Calu3 (cell line): ENCODE measurements at regions not wholly inside any gene's neighbourhood (a gene's known extent, or its start where the extent isn't known, plus 50 kb on each side); places are given as distances from the start of the nearest gene placed in this dataset.
"Not testable (repeated sequence)": the region's sequence is repeated elsewhere in the genome, so short reads cannot be mapped to it uniquely, and the experiment has no call there.

ENCODE experiments used
- BruUV-seq: library from RNA; stranded (reverse); fragments of 400-500 nt; replicated peaks from 2 replicates; lab custom pipeline; 2021; lab: Mats Ljungman, UMichigan
- CTCF ChIA-PET: fragments of 300-600 bp; sonication (Branson Sonifier 250); formaldehyde crosslinking; loops from one replicate; lab custom pipeline; 2022; ENCODE audit warnings: antibody characterized with exemption; lab: Charles Lee
- DNase-seq: peaks from one replicate; pipeline ENCODE4 v3.0.0; 2022
- H3K27ac Mint-ChIP-seq: one replicate; pipeline ENCODE4 v1.8.0; 2022; ENCODE audit warnings: mixed read lengths; ENCODE audit not compliant: unreplicated experiment
- H3K27me3 Mint-ChIP-seq: one replicate; pipeline ENCODE4 v1.8.0; 2022; ENCODE audit warnings: mixed read lengths; ENCODE audit not compliant: unreplicated experiment
- H3K36me3 Mint-ChIP-seq: one replicate; pipeline ENCODE4 v1.8.0; 2022; ENCODE audit warnings: mild to moderate bottlenecking, moderate library complexity, mixed read lengths; ENCODE audit not compliant: insufficient read depth, unreplicated experiment
- H3K4me1 Mint-ChIP-seq: one replicate; pipeline ENCODE4 v1.8.0; 2022; ENCODE audit warnings: mild to moderate bottlenecking, low read depth, mixed read lengths; ENCODE audit not compliant: unreplicated experiment
- H3K4me3 Mint-ChIP-seq: one replicate; pipeline ENCODE4 v1.8.0; 2022; ENCODE audit warnings: mild to moderate bottlenecking, low read depth, moderate library complexity, mixed read lengths; ENCODE audit not compliant: unreplicated experiment
- H3K9me3 Mint-ChIP-seq: one replicate; pipeline ENCODE4 v1.8.0; 2022; ENCODE audit warnings: low read depth, mixed read lengths; ENCODE audit not compliant: unreplicated experiment
- intact Hi-C: fragments of 100-400 bp; cut with micrococcal nuclease; formaldehyde crosslinking; loops from one replicate; pipeline ENCODE4 v1.10.0; 2022; ENCODE audit not compliant: unreplicated experiment
- TF ChIP-seq, protein P1 (sequence below): fragments of 200-600 bp; IDR thresholded peaks from one replicate; pipeline ENCODE4 v1.8.0; 2022; ENCODE audit warnings: antibody characterized with exemption; ENCODE audit not compliant: unreplicated experiment

DNA sequence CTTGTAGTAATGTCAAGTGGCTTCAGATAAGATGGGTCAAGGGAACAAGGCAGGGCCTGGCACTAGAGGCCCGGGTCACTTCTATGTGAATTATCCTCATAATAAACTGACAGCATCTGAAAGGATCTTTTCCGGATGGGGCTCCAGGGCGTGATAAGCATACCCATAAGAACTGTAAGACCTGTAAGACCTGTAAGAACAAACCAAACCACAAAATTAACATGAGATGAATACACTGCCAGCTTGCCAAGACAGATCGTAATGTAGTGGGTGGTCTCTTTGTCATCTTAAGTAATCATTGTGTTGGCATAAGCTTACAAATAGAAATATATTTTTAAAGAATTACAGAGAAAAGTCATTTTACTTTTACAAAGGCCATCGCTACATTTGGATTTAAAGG, 334.9 kb downstream of the RFPL4B start:
- no peaks in the 10 kb centered on the region for H3K27me3 Mint-ChIP-seq
- intact Hi-C loops = no loop called here

DNA sequence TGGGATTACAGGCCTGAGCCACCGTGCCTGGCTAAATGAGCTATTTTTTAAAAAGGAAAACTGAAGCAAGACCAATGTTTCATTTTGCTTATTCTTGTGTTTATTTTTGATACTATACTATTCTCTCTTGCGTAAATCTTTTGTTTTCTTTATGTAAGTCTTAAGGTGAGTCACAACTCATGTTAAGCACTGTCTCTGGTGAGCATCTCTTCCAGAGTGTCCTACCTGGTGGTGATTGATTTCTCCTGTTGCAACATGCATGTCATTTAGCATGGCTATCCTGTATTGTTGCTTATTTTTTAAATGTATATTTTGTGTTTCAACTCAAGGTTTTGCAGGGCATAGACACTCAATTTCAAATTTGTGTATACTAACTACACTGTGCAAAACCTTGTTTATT, 336.0 kb downstream of the RFPL4B start:
- Mint-ChIP-seq H3K9me3 (no peaks in the 10 kb centered on the region), H3K27ac (no peak overlapping the region), H3K27me3 (no peaks in the 10 kb centered on the region), H3K4me3 (no peak overlapping the region), H3K36me3 (no peaks in the 10 kb centered on the region), H3K4me1 (peaks cover 8% of the 10 kb centered on the region)
- BruUV-seq = no TSS peak
- no peak for DNase-seq
- TF ChIP-seq, protein P1, sequence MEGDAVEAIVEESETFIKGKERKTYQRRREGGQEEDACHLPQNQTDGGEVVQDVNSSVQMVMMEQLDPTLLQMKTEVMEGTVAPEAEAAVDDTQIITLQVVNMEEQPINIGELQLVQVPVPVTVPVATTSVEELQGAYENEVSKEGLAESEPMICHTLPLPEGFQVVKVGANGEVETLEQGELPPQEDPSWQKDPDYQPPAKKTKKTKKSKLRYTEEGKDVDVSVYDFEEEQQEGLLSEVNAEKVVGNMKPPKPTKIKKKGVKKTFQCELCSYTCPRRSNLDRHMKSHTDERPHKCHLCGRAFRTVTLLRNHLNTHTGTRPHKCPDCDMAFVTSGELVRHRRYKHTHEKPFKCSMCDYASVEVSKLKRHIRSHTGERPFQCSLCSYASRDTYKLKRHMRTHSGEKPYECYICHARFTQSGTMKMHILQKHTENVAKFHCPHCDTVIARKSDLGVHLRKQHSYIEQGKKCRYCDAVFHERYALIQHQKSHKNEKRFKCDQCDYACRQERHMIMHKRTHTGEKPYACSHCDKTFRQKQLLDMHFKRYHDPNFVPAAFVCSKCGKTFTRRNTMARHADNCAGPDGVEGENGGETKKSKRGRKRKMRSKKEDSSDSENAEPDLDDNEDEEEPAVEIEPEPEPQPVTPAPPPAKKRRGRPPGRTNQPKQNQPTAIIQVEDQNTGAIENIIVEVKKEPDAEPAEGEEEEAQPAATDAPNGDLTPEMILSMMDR = no peak
- CTCF ChIA-PET = no interaction called here
- intact Hi-C loops = no loop called here

More for the DNA sequence above, 334.9 kb downstream of the RFPL4B start:
- TF ChIP-seq, protein P1 = no peak
- Mint-ChIP-seq H3K9me3 (no peaks in the 10 kb centered on the region), H3K36me3 (no peaks in the 10 kb centered on the region), H3K4me3 (no peak overlapping the region), H3K4me1 (peaks cover 8% of the 10 kb centered on the region), H3K27ac (no peak overlapping the region)
- no TSS peak for BruUV-seq
- CTCF ChIA-PET = no interaction called here
- DNase-seq = no peak

DNA sequence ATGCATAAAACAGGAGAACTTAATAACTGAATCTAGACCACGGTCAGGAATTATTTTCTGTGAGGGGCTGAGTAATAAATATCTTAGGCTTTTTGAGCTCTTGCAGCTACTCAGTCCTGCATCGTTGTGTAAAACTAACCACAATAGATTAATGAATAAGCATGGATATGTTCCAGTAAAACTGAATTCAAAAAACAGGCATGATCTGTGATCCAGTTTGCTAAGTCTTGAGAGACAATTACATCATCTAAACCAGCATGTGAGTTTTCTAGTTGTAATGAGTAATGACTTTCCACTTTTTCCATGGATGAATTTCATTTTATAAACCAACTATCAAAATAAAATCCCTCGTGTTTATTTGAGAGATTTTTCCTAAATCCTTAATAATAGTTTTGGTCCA, 336.8 kb downstream of the RFPL4B start:
- TF ChIP-seq, protein P1 = no peak
- H3K27ac Mint-ChIP-seq = no peak overlapping the region
- CTCF ChIA-PET = no interaction called here

DNA sequence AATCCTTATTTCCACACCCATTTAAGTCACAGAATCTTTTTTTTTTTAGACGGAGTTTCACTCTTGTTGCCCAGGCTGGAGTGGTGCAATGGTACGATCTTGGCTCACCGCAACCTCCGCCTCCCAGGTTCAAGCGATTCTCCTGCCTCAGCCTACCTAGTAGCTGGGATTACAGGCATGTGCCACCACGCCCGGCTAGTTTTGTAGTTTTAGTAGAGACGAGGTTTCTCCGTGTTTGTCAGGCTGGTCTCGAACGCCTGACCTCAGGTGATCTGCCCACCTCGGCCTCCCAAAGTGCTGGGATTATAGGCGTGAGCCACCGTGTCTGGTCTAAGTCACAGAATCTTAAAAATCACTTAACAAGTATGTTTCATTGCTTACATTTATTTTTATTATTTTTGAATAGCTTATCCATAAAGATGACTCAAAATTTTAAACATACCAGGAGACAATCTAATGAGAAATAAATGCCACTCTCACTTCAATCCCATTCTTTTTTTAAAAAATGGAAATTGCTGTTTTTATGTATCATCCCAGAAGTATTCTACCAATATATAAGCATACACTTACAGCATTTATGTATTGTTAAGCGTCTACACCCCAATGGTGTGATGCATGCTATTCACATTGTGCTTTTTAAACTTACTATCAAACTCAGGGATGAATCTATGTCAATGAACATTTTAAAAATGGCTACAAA, 338.5 kb downstream of the RFPL4B start:
- H3K4me3 Mint-ChIP-seq, intact Hi-C loops, DNase-seq, BruUV-seq, CTCF ChIA-PET, H3K27ac Mint-ChIP-seq, H3K27me3 Mint-ChIP-seq, H3K9me3 Mint-ChIP-seq, H3K36me3 Mint-ChIP-seq: not testable (repeated sequence)
- H3K4me1 Mint-ChIP-seq = peaks cover 11% of the 10 kb centered on the region

More for the DNA sequence above, 336.8 kb downstream of the RFPL4B start:
- Mint-ChIP-seq H3K36me3 (no peaks in the 10 kb centered on the region), H3K4me1 (peaks cover 8% of the 10 kb centered on the region), H3K4me3 (no peak overlapping the region), H3K27me3 (no peaks in the 10 kb centered on the region), H3K9me3 (no peaks in the 10 kb centered on the region)
- no TSS peak for BruUV-seq
- intact Hi-C loops = no loop called here
- DNase-seq = no peak

DNA sequence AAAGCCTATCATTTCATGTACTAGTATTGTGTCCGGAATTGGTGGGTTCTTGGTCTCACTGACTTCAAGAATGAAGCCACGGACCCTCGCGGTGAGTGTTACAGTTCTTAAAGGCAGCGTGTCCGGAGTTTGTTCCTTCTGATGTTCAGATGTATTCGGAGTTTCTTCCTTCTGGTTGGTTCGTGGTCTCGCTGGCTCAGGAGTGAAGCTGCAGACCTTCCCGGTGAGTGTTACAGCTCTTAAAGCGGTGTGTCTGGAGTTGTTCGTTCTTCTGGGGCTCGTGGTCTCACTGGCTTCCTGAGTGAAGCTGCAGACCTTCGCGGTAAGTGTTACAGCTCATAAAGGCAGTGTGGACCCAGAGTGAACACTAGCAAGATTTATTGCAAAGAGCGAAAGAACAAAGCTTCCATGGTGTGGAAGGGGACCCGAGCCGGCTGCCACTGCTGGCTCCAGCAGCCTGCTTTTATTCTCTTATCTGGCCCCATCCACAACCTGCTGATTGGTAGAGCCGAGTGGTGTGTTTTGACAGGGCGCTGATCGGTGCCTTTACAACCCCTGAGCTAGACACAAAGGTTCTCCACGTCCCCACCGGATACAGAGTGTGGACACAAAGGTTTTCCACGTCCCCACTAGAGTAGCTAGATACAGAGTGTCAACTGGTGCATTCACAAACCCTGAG, 341.5 kb downstream of the RFPL4B start:
- H3K36me3 Mint-ChIP-seq, H3K27ac Mint-ChIP-seq, DNase-seq, H3K27me3 Mint-ChIP-seq, CTCF ChIA-PET, H3K4me3 Mint-ChIP-seq, intact Hi-C loops, H3K9me3 Mint-ChIP-seq, BruUV-seq: not testable (repeated sequence)
- H3K4me1 Mint-ChIP-seq = peaks cover 17% of the 10 kb centered on the region

DNA sequence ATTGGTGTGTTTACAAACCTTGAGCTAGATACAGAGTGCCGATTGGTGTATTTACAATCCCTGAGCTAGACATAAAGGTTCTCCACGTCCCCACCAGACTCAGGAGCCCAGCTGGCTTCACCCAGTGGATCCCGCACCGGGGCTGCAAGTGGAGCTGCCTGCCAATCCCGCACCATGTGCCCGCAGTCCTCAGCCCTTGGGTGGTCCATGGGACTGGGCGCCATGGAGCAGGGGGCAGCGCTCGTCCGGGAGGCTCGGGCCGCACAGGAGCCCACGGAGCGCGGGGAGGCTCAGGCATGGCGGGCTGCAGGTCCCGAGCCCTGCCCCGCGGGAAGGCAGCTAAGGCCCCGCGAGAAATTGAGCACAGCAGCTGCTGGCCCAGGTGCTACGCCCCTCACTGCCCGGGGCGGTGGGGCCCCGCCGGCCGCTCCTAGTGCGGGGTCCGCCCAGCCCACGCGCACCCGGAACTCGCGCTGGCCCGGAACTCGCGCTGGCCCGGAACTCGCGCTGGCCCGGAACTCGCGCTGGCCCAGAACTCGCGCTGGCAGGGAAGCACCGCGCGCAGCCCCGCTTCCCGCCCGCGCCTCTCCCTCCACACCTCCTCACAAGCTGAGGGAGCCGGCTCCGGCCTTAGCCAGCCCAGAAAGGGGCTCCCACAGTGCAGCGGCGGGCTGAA, 342.2 kb downstream of the RFPL4B start:
- H3K4me1 Mint-ChIP-seq = peaks cover 17% of the 10 kb centered on the region
- H3K27ac Mint-ChIP-seq, H3K36me3 Mint-ChIP-seq, H3K9me3 Mint-ChIP-seq, intact Hi-C loops, DNase-seq, H3K4me3 Mint-ChIP-seq, CTCF ChIA-PET, BruUV-seq, H3K27me3 Mint-ChIP-seq: not testable (repeated sequence)
